ENCODE measurements at regions not wholly inside any gene's neighbourhood (a gene's known extent, or its start where the extent isn't known, plus 50 kb on each side); places are given as distances from the start of the nearest gene placed in this dataset.

DNA sequence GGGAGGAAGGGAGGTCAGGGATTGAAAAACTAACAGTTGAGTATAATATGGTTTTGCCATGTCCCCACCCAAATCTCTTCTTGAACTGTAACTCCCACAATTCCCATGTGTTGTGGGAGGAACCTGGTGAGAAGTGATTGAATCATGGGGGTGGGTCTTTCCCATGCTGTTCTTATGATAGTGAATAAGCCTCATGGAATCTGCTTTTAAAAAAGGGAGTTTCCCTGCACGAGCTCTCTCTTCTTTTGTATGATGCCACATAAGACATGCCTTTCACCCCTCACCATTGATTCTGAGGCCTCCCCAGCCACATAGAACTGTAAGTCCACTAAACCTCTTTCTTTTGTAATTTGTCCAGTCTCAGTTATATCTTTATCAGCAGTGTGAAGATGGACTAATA lies 833.4 kb upstream of the MAP3K7 start:
- TF ChIP-seq, protein P1, sequence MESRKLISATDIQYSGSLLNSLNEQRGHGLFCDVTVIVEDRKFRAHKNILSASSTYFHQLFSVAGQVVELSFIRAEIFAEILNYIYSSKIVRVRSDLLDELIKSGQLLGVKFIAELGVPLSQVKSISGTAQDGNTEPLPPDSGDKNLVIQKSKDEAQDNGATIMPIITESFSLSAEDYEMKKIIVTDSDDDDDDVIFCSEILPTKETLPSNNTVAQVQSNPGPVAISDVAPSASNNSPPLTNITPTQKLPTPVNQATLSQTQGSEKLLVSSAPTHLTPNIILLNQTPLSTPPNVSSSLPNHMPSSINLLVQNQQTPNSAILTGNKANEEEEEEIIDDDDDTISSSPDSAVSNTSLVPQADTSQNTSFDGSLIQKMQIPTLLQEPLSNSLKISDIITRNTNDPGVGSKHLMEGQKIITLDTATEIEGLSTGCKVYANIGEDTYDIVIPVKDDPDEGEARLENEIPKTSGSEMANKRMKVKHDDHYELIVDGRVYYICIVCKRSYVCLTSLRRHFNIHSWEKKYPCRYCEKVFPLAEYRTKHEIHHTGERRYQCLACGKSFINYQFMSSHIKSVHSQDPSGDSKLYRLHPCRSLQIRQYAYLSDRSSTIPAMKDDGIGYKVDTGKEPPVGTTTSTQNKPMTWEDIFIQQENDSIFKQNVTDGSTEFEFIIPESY (IDR thresholded peaks at IDR 0.05): no peak
- TF ChIP-seq NR2F2 (IDR thresholded peaks at IDR 0.05): no peak

Data from liver (tissue), 2 donors.